ENCODE measurements at regions not wholly inside any gene's neighbourhood (a gene's known extent, or its start where the extent isn't known, plus 50 kb on each side); places are given as distances from the start of the nearest gene placed in this dataset.

- no peak for TF ChIP-seq POLR2A (IDR thresholded peaks at IDR 0.05)
- TF ChIP-seq CTCF (IDR thresholded peaks at IDR 0.05): no peak
Observed at GRCh38 chr2:72008608-72009007, 139.1 kb downstream of the CYP26B1 start.
